ENCODE measurements at regions not wholly inside any gene's neighbourhood (a gene's known extent, or its start where the extent isn't known, plus 50 kb on each side); places are given as distances from the start of the nearest gene placed in this dataset.

DNA sequence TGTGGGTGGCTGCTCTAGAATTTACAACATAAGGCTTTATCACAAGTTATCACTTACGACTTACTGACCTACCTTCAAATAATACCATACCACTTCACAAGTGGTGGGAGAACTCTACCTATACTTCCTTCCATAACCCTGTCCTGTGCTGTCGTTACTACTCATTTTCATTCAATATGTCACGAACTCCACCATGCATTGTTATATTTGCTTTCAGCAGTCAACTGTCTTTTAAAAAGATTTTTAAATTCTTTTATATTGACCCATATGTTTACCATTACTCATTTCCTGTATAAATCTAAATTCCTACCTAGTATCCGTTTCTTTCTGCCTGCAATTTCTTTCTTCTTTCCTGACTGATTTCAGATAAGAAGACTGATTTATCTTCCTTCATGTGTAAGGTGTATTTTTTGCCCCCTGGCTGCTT lies 200.0 kb downstream of the KLF12 start:
- DNase-seq (no peak), ATAC-seq (no peak)
- 44 to 64% methylated on average over 4 of the region's 4 CpGs for WGBS, 2 donors
- Histone ChIP-seq H3K36me3 (replicated peaks in 1 of 2; ENCODE audit: insufficient read depth in 1 of 2, low read depth in 2 of 2) (no peaks in the 10 kb centered on the region), H3K4me1 (no peaks in the 10 kb centered on the region), H3K27me3 (no peaks in the 10 kb centered on the region), H3K4me3 (no peak overlapping the region), H3K27ac (no peak overlapping the region), H3K9me3 (no peaks in the 10 kb centered on the region)
- intact Hi-C loops (cut with DNase I): no loop called here
- TF ChIP-seq, protein P1, sequence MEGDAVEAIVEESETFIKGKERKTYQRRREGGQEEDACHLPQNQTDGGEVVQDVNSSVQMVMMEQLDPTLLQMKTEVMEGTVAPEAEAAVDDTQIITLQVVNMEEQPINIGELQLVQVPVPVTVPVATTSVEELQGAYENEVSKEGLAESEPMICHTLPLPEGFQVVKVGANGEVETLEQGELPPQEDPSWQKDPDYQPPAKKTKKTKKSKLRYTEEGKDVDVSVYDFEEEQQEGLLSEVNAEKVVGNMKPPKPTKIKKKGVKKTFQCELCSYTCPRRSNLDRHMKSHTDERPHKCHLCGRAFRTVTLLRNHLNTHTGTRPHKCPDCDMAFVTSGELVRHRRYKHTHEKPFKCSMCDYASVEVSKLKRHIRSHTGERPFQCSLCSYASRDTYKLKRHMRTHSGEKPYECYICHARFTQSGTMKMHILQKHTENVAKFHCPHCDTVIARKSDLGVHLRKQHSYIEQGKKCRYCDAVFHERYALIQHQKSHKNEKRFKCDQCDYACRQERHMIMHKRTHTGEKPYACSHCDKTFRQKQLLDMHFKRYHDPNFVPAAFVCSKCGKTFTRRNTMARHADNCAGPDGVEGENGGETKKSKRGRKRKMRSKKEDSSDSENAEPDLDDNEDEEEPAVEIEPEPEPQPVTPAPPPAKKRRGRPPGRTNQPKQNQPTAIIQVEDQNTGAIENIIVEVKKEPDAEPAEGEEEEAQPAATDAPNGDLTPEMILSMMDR (IDR thresholded peaks at IDR 0.05): no peak
- TF ChIP-seq POLR2A (IDR thresholded peaks at IDR 0.05): no peak

DNA sequence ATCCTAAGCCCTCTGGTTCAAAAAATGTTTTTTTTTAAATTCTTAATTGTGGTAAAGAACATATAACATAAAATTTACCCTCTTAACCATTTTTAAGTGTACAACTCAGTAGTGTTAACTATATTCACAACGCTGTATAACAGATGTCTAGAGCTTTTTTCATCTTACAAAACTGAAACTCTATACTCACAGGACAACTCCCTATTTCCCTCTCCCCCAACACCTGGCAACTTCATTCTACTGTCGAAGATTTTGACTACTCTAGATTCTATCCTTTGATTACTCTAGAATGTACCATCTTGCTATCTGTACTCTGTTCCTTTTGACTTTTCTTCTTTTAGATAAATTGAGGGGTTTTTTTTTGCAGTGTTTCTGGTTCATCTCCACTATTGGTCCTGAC lies 200.4 kb downstream of the KLF12 start:
- no peak overlapping the region for H3K4me3 ChIP-seq
- TF ChIP-seq, protein P1 (IDR thresholded peaks at IDR 0.05): no peak
- no peak for TF ChIP-seq POLR2A (IDR thresholded peaks at IDR 0.05)
- no peak for DNase-seq
- no peaks in the 10 kb centered on the region for H3K9me3 ChIP-seq
- WGBS, 2 donors: 77 to 84% methylated on average over 2 of the region's 2 CpGs
- no peaks in the 10 kb centered on the region for H3K36me3 ChIP-seq (replicated peaks in 1 of 2; ENCODE audit: insufficient read depth in 1 of 2, low read depth in 2 of 2)
- ATAC-seq: no peak
- no peaks in the 10 kb centered on the region for H3K4me1 ChIP-seq
- H3K27ac ChIP-seq: no peak overlapping the region
- H3K27me3 ChIP-seq: no peaks in the 10 kb centered on the region
- intact Hi-C loops (cut with DNase I): no loop called here

DNA sequence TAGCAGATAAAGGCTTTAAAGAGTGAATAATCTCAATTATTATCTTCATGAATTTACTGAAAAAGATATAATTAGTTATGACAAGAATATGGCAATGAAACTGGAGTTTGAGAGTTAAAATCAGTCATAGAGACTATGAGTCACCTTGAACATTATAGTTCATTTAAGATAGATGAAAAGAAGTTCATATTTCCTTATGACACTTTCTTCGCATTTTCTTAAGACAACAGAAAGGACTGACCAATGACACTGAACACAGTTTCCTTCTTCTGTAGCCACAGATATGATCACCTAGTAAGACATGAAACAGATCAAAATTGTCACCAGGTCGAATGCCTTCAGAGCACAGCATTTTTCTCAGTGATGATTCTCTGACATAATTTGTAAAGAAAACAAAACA lies 202.1 kb downstream of the KLF12 start:
- intact Hi-C loops (cut with DNase I): no loop called here
- no peaks in the 10 kb centered on the region for H3K27me3 ChIP-seq
- no peak overlapping the region for H3K27ac ChIP-seq
- DNase-seq (no peak), ATAC-seq (no peak)
- no peaks in the 10 kb centered on the region for H3K4me1 ChIP-seq
- no peaks in the 10 kb centered on the region for H3K9me3 ChIP-seq
- 56 to 65% methylated on average over 2 of the region's 2 CpGs for WGBS, 2 donors
- no peak overlapping the region for H3K4me3 ChIP-seq
- no peaks in the 10 kb centered on the region for H3K36me3 ChIP-seq (replicated peaks in 1 of 2; ENCODE audit: insufficient read depth in 1 of 2, low read depth in 2 of 2)
- TF ChIP-seq POLR2A (IDR thresholded peaks at IDR 0.05): no peak
- TF ChIP-seq, protein P1 (IDR thresholded peaks at IDR 0.05): no peak

DNA sequence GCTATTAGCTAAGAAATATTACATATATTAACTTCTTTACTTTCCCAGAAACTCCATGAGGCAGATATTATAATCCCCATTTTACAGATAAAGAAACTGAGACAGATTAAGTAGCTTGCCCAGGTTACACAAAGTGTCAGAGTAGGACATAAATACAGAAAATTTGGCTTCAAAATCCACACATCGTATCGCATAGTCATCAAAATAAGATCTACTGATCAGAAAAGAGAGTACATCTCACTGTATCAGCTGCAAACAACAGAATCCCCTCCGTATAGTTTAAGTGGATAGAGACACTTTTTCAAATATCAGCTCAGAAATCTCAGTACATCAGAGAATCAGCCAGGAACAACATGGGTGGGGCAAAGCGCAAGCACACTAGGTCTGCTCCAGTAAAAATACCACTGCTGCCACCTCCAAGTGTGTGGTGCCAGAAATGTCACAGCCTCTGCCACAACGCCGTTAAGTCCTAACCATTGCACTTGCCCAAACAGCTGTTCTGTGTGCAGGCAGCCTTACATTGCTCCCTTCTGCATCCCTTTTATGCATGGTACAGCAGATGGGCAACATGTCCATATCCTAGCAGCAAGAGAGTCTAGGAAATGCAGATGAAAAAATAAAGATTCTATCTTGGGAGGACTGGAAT lies 204.8 kb downstream of the KLF12 start:
- Histone ChIP-seq H3K27ac (no peak overlapping the region), H3K27me3 (no peaks in the 10 kb centered on the region), H3K4me1 (no peaks in the 10 kb centered on the region), H3K36me3 (replicated peaks in 1 of 2; ENCODE audit: insufficient read depth in 1 of 2, low read depth in 2 of 2) (no peaks in the 10 kb centered on the region), H3K4me3 (no peak overlapping the region), H3K9me3 (no peaks in the 10 kb centered on the region)
- TF ChIP-seq POLR2A (IDR thresholded peaks at IDR 0.05): no peak
- TF ChIP-seq, protein P1 (IDR thresholded peaks at IDR 0.05): no peak
- no peak for ATAC-seq
- intact Hi-C loops (cut with DNase I): no loop called here
- DNase-seq: no peak
- 87 to 88% methylated on average over 6 of the region's 6 CpGs for WGBS, 2 donors

DNA sequence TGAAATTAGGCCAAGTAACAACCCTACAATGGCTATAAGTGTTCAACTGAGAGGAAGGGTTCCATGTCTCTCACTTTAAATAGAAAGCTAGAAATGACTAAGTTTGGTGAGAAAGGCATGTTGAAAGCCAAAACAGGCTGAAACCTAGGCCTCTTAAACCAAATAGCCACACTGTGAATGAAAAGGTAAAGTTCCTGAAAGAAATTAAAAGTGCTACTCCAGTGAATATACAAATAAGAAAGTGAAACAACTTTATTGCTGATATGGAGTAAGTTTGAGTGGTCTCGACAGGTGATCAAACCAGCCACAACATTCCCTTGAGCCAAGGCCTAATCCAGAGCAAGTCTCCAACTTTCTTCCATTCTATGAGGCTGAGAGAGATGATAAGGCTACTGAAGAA lies 209.6 kb downstream of the KLF12 start:
- no peaks in the 10 kb centered on the region for H3K4me1 ChIP-seq
- no peak overlapping the region for H3K27ac ChIP-seq
- H3K9me3 ChIP-seq: no peaks in the 10 kb centered on the region
- H3K4me3 ChIP-seq: no peak overlapping the region
- H3K27me3 ChIP-seq: no peaks in the 10 kb centered on the region
- DNase-seq: no peak
- no peak for ATAC-seq
- 83 to 94% methylated on average over 1 of the region's 1 CpG for WGBS, 2 donors
- H3K36me3 ChIP-seq (replicated peaks in 1 of 2; ENCODE audit: insufficient read depth in 1 of 2, low read depth in 2 of 2): no peaks in the 10 kb centered on the region
- TF ChIP-seq, protein P1 (IDR thresholded peaks at IDR 0.05): no peak
- no peak for TF ChIP-seq POLR2A (IDR thresholded peaks at IDR 0.05)
- intact Hi-C loops (cut with DNase I): no loop called here

All from body of pancreas (tissue), 4 donors.